CD4-positive, alpha-beta T cell treated with Interleukin-12 subunit alpha and Interleukin-12 subunit beta, for 1 hour (primary cell): ENCODE measurements at regions not wholly inside any gene's neighbourhood (a gene's known extent, or its start where the extent isn't known, plus 50 kb on each side); places are given as distances from the start of the nearest gene placed in this dataset.

Experiments used
- DNase-seq: peaks from one replicate; pipeline ENCODE4 v3.0.0-alpha.2; 2020

- DNase-seq = no peak
Measured at GRCh38 chr4:181424362-181425016, 818.7 kb upstream of the TENM3 start.

GRCh38 chr4:181427076-181427475 lies 816.1 kb upstream of the TENM3 start:
- no peak for DNase-seq

- no peak for DNase-seq
Measured at GRCh38 chr4:181431006-181431405, 812.2 kb upstream of the TENM3 start.

GRCh38 chr4:181431661-181432060 lies 811.5 kb upstream of the TENM3 start:
- DNase-seq = no peak

GRCh38 chr4:181432335-181432734 lies 810.9 kb upstream of the TENM3 start:
- DNase-seq = no peak

DNA sequence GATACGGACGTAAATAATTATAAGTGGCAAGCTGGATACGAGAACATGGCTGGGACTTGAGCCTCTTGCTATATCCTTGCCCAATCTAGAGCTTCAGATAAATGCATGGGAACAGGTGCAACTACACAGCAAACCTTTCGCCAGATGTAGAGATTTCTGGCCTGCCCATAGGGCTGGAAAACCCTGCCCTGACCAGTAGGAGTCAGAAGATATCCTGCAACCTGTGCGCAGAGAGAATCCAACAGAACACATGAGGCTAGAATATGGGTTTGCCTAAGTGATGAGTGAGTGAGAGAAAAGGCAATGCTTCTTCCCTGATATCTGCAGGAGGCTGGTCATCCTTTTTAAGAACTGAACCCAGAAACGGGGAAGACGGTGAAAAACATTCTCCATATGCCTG lies 805.3 kb upstream of the TENM3 start:
- DNase-seq = no peak

DNA sequence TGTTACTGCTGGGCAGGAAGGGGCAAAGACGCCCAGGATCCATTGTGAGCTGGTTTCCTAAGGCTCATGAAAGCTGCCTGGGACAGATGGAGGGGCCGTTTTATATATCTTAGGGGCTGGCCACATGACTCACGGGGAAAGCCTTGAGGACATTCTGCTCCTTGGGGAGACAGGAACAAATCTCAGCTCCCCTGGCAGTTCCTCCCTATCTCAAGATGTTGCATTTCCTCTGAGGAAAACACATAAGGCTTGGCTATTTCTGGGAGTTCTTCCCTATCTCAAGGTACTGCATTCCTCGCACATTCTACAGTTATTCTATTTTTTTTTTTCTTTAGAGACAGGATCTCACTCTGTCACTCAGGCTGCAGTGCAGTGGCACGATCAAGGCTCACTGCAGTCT lies 804.6 kb upstream of the TENM3 start:
- DNase-seq = no peak

- no peak for DNase-seq
Measured at GRCh38 chr4:181443021-181443420, 800.2 kb upstream of the TENM3 start.

- DNase-seq = no peak
Measured at GRCh38 chr4:181465826-181466225, 777.4 kb upstream of the TENM3 start.

- DNase-seq = no peak
Measured at GRCh38 chr4:181468451-181468850, 774.8 kb upstream of the TENM3 start.

DNA sequence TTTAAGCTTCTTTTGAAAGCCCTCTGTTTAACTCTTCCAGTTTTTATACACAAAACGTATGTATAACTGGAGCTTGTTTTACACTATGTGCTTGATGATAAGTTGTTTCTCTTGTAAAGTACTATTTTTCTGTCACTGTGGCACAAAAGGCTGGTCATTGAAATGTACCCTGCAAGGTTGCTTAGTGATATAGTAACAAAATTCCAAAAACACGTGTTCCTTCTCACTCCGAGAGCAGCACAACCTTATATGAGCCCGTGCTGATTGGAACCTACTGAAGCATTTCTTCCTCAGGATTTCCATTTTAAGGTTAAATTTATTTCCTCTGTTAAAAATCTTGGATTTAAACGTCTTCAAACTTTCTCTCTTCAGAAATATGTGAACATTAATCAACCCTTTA lies 772.9 kb upstream of the TENM3 start:
- DNase-seq = no peak

DNA sequence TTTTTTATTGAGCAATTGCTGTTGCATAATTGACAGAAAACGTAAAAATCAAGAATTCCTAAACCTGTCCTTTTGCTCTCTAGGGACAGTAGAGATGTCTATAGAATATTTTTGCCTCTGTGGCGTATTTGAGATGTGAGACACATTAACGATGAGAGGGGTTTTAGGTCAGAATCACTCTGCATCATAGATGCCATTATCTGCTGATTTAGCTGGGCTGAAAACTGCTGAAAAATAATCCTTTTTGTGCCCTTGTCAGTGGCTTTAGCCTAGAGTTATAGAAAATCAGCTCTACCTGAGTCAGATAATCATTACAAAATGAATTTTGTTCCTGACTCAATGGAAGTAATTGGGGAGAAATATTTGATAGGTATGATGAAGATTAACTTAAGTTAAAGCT lies 767.8 kb upstream of the TENM3 start:
- no peak for DNase-seq

- DNase-seq = no peak
Measured at GRCh38 chr4:181475781-181476507, 767.3 kb upstream of the TENM3 start.

GRCh38 chr4:181476508-181476890 lies 766.7 kb upstream of the TENM3 start:
- no peak for DNase-seq

- no peak for DNase-seq
Measured at GRCh38 chr4:181477591-181477990, 765.6 kb upstream of the TENM3 start.

DNA sequence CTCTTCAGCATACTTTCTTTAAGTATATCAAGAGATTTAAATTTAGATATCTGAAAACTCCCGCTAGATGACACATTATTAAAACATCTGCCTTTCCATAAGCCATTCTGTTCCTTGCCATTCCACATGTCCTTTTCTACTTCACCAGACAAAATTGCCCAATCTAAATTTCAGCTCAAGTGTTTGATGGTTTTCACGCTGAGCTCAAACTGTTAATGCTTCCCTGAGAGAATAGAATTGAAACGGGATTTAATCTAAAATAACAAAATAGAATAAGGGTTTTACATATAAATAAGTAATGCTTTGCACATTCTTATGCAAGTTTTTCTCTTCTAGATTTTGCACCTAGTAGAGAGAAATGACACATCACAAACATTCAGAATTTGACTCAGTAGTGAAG lies 764.5 kb upstream of the TENM3 start:
- no peak for DNase-seq

GRCh38 chr4:181479141-181479540 lies 764.1 kb upstream of the TENM3 start:
- DNase-seq = no peak

DNA sequence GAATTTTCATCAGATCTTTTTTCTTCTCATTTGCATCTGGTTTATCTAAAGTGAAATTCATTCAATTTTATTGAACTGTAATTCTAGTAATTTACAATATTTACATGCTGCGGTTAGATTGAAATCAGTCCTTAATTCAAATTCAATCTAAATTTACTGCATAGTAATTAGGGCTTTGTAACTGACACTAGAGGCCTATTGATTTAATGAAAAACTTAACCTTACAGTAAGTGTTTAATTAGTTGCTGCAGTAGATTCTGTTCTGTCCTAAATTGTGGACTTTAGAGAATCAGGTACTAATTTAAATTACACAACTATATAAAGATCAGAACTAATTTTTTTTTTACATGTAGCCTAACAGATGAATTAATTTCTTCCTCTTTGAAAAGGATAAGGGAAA lies 758.8 kb upstream of the TENM3 start:
- no peak for DNase-seq

GRCh38 chr4:181488926-181489325 lies 754.3 kb upstream of the TENM3 start:
- no peak for DNase-seq

- DNase-seq = no peak
Measured at GRCh38 chr4:181498148-181498547, 745.1 kb upstream of the TENM3 start.

GRCh38 chr4:181502611-181503010 lies 740.6 kb upstream of the TENM3 start:
- no peak for DNase-seq

DNA sequence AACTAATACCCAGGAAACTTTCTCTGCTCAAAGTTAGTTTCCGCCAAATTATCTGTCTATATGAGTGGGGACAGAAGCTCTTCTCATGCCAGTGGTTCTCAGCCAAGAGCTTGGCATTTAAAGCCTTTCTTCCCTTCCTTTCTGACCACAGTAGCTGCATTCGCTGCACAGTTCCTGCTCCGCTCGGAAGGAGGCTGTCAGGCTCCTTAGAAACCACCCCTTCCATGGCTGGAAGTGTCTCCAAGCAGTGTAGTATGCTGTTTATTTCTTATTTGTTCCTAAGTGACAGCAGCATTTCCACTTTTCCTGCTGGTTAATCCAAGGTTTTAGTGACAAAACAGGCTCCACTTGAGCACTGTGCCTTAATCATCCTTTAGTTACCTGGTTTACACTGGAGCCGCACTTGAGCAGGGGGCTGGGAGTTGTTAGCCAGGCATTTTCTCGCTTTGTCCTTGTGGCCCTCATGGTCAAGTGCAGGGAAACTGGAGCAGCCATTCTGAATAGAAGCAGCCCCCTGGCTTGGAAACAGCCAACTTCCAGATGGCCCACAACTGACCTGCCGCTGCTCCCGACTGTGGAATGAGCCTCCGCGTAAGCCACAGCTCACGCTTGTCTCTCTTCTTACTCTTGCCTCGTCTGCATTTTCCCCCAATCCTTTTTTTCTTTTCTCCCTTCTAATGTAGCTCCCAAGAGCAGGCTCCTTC lies 739.4 kb upstream of the TENM3 start:
- DNase-seq = no peak

- DNase-seq = no peak
Measured at GRCh38 chr4:181504924-181505323, 738.3 kb upstream of the TENM3 start.

DNA sequence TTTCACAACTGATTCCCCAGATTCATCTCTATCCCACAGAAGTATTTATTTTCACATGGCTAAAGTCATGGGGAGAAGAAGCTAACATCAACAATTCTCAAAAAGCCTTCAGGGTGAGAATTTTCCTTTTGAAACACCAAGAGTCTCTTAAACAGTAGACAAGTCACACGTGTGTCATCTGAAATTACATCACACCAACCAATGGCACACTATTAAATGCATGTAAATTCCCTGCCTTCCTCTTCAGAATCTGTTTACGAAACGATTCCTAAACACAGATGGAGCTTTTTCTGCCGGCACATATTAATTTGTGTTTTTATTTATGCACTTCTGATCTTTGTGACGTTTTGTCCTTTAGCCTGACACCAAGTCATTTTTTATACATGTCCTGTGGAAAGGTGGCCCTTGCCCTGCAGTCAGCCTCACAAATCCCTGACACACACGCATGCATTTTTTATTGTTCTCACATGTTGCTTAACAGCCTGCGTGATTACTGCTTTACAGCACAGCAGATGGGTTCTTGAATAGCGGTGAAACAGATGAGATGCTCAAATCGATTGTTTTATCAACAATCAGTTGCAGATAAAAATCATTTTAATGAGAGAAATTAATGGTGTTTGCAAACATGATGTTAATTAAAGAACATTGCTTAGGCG lies 735.9 kb upstream of the TENM3 start:
- no peak for DNase-seq
